ENCODE measurements at regions not wholly inside any gene's neighbourhood (a gene's known extent, or its start where the extent isn't known, plus 50 kb on each side); places are given as distances from the start of the nearest gene placed in this dataset.
"Not testable (repeated sequence)": the region's sequence is repeated elsewhere in the genome, so short reads cannot be mapped to it uniquely, and the experiment has no call there.

- no peak overlapping the region for H3K4me3 ChIP-seq
- no peaks in the 10 kb centered on the region for H3K9me2 ChIP-seq (ENCODE audit: insufficient read depth)
- H3K9me3 ChIP-seq (ENCODE audit: low read depth): no peaks in the 10 kb centered on the region
- H2AFZ ChIP-seq: no peak overlapping the region
- TF ChIP-seq EZH2 (IDR thresholded peaks at IDR 0.05; ENCODE audit: insufficient read depth, poor library complexity, severe bottlenecking) (no peak), EZH2phosphoT487 (IDR thresholded peaks at IDR 0.05; ENCODE audit: insufficient read depth, low read depth) (no peak)
- no peaks in the 10 kb centered on the region for H3K4me1 ChIP-seq (ENCODE audit: insufficient read depth)
- peaks cover 30% of the 10 kb centered on the region for H3K27me3 ChIP-seq (replicated peaks; ENCODE audit: insufficient read depth)
- no peak overlapping the region for H3K4me2 ChIP-seq (ENCODE audit: unreplicated experiment)
- DNase-seq: no peak
- H3K9ac ChIP-seq: no peak overlapping the region
- WGBS, 2 experiments (ENCODE audit: low coverage in 1 of 2, low lambda C conversion rate in 2 of 2, missing lambda C conversion rate in 2 of 2): 54 to 58% methylated on average over 3 of the region's 3 CpGs
- no peaks in the 10 kb centered on the region for H4K20me1 ChIP-seq (ENCODE audit: insufficient read depth)
- H3K79me2 ChIP-seq (ENCODE audit: insufficient read depth): no peaks in the 10 kb centered on the region
- H3K27ac ChIP-seq: no peak overlapping the region
- H3F3A ChIP-seq (ENCODE audit: insufficient read depth): no peaks in the 10 kb centered on the region
- H3K36me3 ChIP-seq (ENCODE audit: low read depth): no peaks in the 10 kb centered on the region
- in situ Hi-C loops (cut with MboI): no loop called here
These were observed 59.5 kb upstream of the SLC2A1 start for GRCh38 chr1:43018121-43018520.

- in situ Hi-C loops (cut with MboI): no loop called here
- Histone ChIP-seq H3K36me3 (ENCODE audit: low read depth) (no peaks in the 10 kb centered on the region), H3K9ac (no peak overlapping the region), H2AFZ (no peak overlapping the region), H3K9me2 (ENCODE audit: insufficient read depth) (no peaks in the 10 kb centered on the region), H3K79me2 (ENCODE audit: insufficient read depth) (no peaks in the 10 kb centered on the region), H3F3A (ENCODE audit: insufficient read depth) (no peaks in the 10 kb centered on the region), H4K20me1 (ENCODE audit: insufficient read depth) (no peaks in the 10 kb centered on the region), H3K27me3 (replicated peaks; ENCODE audit: insufficient read depth) (peaks cover 26% of the 10 kb centered on the region; the same call in 1 of the 2 replicates), H3K9me3 (ENCODE audit: low read depth) (no peaks in the 10 kb centered on the region), H3K27ac (no peak overlapping the region), H3K4me1 (ENCODE audit: insufficient read depth) (no peaks in the 10 kb centered on the region), H3K4me2 (ENCODE audit: unreplicated experiment) (no peak overlapping the region), H3K4me3 (no peak overlapping the region)
- DNase-seq: no peak
- 26 to 33% methylated on average over 3 of the region's 3 CpGs for WGBS, 2 experiments (ENCODE audit: low coverage in 1 of 2, low lambda C conversion rate in 2 of 2, missing lambda C conversion rate in 2 of 2)
- no peak for TF ChIP-seq EZH2 (IDR thresholded peaks at IDR 0.05; ENCODE audit: insufficient read depth, poor library complexity, severe bottlenecking)
- TF ChIP-seq EZH2phosphoT487 (IDR thresholded peaks at IDR 0.05; ENCODE audit: insufficient read depth, low read depth): no peak
These were observed 56.6 kb upstream of the SLC2A1 start for GRCh38 chr1:43015269-43015668.

GRCh38 chr1:43014579-43014978 lies 55.9 kb upstream of the SLC2A1 start:
- H3K27ac ChIP-seq; H3K4me3 ChIP-seq; H3K4me1 ChIP-seq (ENCODE audit: insufficient read depth); H3K36me3 ChIP-seq (ENCODE audit: low read depth); H3K4me2 ChIP-seq (ENCODE audit: unreplicated experiment); H3K9ac ChIP-seq; H3F3A ChIP-seq (ENCODE audit: insufficient read depth); H3K9me3 ChIP-seq (ENCODE audit: low read depth); H4K20me1 ChIP-seq (ENCODE audit: insufficient read depth); H2AFZ ChIP-seq; in situ Hi-C loops (cut with MboI); DNase-seq; H3K9me2 ChIP-seq (ENCODE audit: insufficient read depth); H3K79me2 ChIP-seq (ENCODE audit: insufficient read depth): not testable (repeated sequence)
- peaks cover 26% of the 10 kb centered on the region; the same call in 1 of the 2 replicates for H3K27me3 ChIP-seq (replicated peaks; ENCODE audit: insufficient read depth)
- 73% methylated on average over 10 of the region's 10 CpGs for WGBS, 2 experiments (ENCODE audit: low coverage in 1 of 2, low lambda C conversion rate in 2 of 2, missing lambda C conversion rate in 2 of 2)

- in situ Hi-C loops (cut with MboI): no loop called here
- 51 to 52% methylated on average over 3 of the region's 3 CpGs for WGBS, 2 experiments (ENCODE audit: low coverage in 1 of 2, low lambda C conversion rate in 2 of 2, missing lambda C conversion rate in 2 of 2)
- no peak for TF ChIP-seq EZH2 (IDR thresholded peaks at IDR 0.05; ENCODE audit: insufficient read depth, poor library complexity, severe bottlenecking)
- TF ChIP-seq EZH2phosphoT487 (IDR thresholded peaks at IDR 0.05; ENCODE audit: insufficient read depth, low read depth): no peak
These were observed 52.4 kb upstream of the SLC2A1 start for GRCh38 chr1:43011020-43011419.

GRCh38 chr1:43009274-43009673 lies 50.6 kb upstream of the SLC2A1 start:
- TF ChIP-seq EZH2 (IDR thresholded peaks at IDR 0.05; ENCODE audit: insufficient read depth, poor library complexity, severe bottlenecking) (no peak), EZH2phosphoT487 (IDR thresholded peaks at IDR 0.05; ENCODE audit: insufficient read depth, low read depth) (no peak)
- no peak overlapping the region for H3K4me3 ChIP-seq
- no peaks in the 10 kb centered on the region for H3F3A ChIP-seq (ENCODE audit: insufficient read depth)
- H4K20me1 ChIP-seq (ENCODE audit: insufficient read depth): no peaks in the 10 kb centered on the region
- H3K9ac ChIP-seq: no peak overlapping the region
- in situ Hi-C loops (cut with MboI): no loop called here
- no peaks in the 10 kb centered on the region for H3K9me3 ChIP-seq (ENCODE audit: low read depth)
- H3K79me2 ChIP-seq (ENCODE audit: insufficient read depth): no peaks in the 10 kb centered on the region
- H3K4me2 ChIP-seq (ENCODE audit: unreplicated experiment): no peak overlapping the region
- peaks cover 25% of the 10 kb centered on the region for H3K27me3 ChIP-seq (replicated peaks; ENCODE audit: insufficient read depth)
- no peak for DNase-seq
- WGBS, 2 experiments (ENCODE audit: low coverage in 1 of 2, low lambda C conversion rate in 2 of 2, missing lambda C conversion rate in 2 of 2): 41 to 48% methylated on average over 2 of the region's 2 CpGs
- H3K9me2 ChIP-seq (ENCODE audit: insufficient read depth): no peaks in the 10 kb centered on the region
- no peaks in the 10 kb centered on the region for H3K36me3 ChIP-seq (ENCODE audit: low read depth)
- H3K4me1 ChIP-seq (ENCODE audit: insufficient read depth): no peaks in the 10 kb centered on the region
- H3K27ac ChIP-seq: no peak overlapping the region
- H2AFZ ChIP-seq: no peak overlapping the region

More at GRCh38 chr1:43011020-43011419, 52.4 kb upstream of the SLC2A1 start:
- Histone ChIP-seq H4K20me1 (ENCODE audit: insufficient read depth) (no peaks in the 10 kb centered on the region), H3K27me3 (replicated peaks; ENCODE audit: insufficient read depth) (peaks cover 23% of the 10 kb centered on the region), H3K4me1 (ENCODE audit: insufficient read depth) (no peaks in the 10 kb centered on the region), H3K9me2 (ENCODE audit: insufficient read depth) (no peaks in the 10 kb centered on the region), H2AFZ (no peak overlapping the region), H3K27ac (no peak overlapping the region), H3K9me3 (ENCODE audit: low read depth) (no peaks in the 10 kb centered on the region), H3K4me3 (no peak overlapping the region), H3K36me3 (ENCODE audit: low read depth) (no peaks in the 10 kb centered on the region), H3F3A (ENCODE audit: insufficient read depth) (no peaks in the 10 kb centered on the region), H3K79me2 (ENCODE audit: insufficient read depth) (no peaks in the 10 kb centered on the region), H3K4me2 (ENCODE audit: unreplicated experiment) (no peak overlapping the region), H3K9ac (no peak overlapping the region)
- DNase-seq: no peak
